Smooth muscle cell (in vitro differentiated cells): ENCODE measurements at regions not wholly inside any gene's neighbourhood (a gene's known extent, or its start where the extent isn't known, plus 50 kb on each side); places are given as distances from the start of the nearest gene placed in this dataset.

Experiments
- DNase-seq: peaks from one replicate; lab custom pipeline; 2025; ENCODE audit not compliant: unreplicated experiment; lab: John Stamatoyannopoulos, UW
- H2AFZ ChIP-seq: fragments of 200-600 bp; sonication (generic); 2 replicates; pipeline ENCODE4 v1.6.0; 2016; ENCODE audit warnings: antibody characterized with exemption, low read depth, mild to moderate bottlenecking
- H3F3A ChIP-seq: fragments of 200-600 bp; sonication (generic); 2 replicates; pipeline ENCODE4 v1.6.0; 2017; ENCODE audit warnings: antibody characterized with exemption, low read depth
- H3K27ac ChIP-seq: fragments of 200-600 bp; sonication (generic); 2 replicates; pipeline ENCODE4 v1.5.1; 2016; ENCODE audit warnings: low read depth, mild to moderate bottlenecking
- H3K27me3 ChIP-seq: fragments of 200-600 bp; sonication (generic); 2 replicates; pipeline ENCODE4 v1.6.1; 2016; ENCODE audit warnings: low read depth, mild to moderate bottlenecking
- H3K36me3 ChIP-seq: fragments of 200-600 bp; sonication (generic); 2 replicates; pipeline ENCODE4 v1.5.1; 2016; ENCODE audit warnings: low read depth
- H3K4me1 ChIP-seq: fragments of 200-600 bp; sonication (generic); 2 replicates; pipeline ENCODE4 v1.5.1; 2016; ENCODE audit warnings: low read depth
- H3K4me2 ChIP-seq: fragments of 200-600 bp; sonication (generic); 2 replicates; pipeline ENCODE4 v1.6.0; 2016; ENCODE audit warnings: mild to moderate bottlenecking
- H3K4me3 ChIP-seq: fragments of 200-600 bp; sonication (generic); 2 replicates; pipeline ENCODE4 v1.5.1; 2016; ENCODE audit warnings: mild to moderate bottlenecking
- H3K79me2 ChIP-seq: fragments of 200-600 bp; sonication (generic); 2 replicates; pipeline ENCODE4 v1.6.0; 2016; ENCODE audit warnings: low read depth, mild to moderate bottlenecking
- H3K9ac ChIP-seq: fragments of 200-600 bp; sonication (generic); 2 replicates; pipeline ENCODE4 v1.6.0; 2016; ENCODE audit warnings: low read depth
- H3K9me3 ChIP-seq: fragments of 200-600 bp; sonication (generic); replicated peaks from 2 replicates; pipeline ENCODE4 v1.5.1; 2016; ENCODE audit warnings: low read depth
- H4K20me1 ChIP-seq: fragments of 200-600 bp; sonication (generic); 2 replicates; pipeline ENCODE4 v1.6.0; 2016; ENCODE audit warnings: low read depth
- CTCF ChIP-seq: fragments of 200-600 bp; sonication (generic); IDR thresholded peaks from 2 replicates; pipeline ENCODE4 v1.5.1; 2017; ENCODE audit warnings: borderline replicate concordance, mild to moderate bottlenecking, antibody characterized with exemption; ENCODE audit not compliant: insufficient read depth, poor library complexity, severe bottlenecking
- WGBS: methylation state at CpG from one replicate; pipeline ENCODE4 v1.1.7; 2016; ENCODE audit warnings: low lambda C conversion rate; 5-methylcytosine and 5-hydroxymethylcytosine counted together

GRCh38 chr12:29030006-29030405 lies 119.1 kb upstream of the FAR2 start:
- H3K9me3 ChIP-seq: no peaks in the 10 kb centered on the region
- H3K27me3 ChIP-seq: no peaks in the 10 kb centered on the region
- no peak overlapping the region for H3K9ac ChIP-seq
- no peaks in the 10 kb centered on the region for H3K4me1 ChIP-seq
- H4K20me1 ChIP-seq: no peaks in the 10 kb centered on the region
- no peak overlapping the region for H3K4me2 ChIP-seq
- 46% methylated on average over 1 of the region's 1 CpG for WGBS
- no peaks in the 10 kb centered on the region for H3F3A ChIP-seq
- TF ChIP-seq CTCF: no peak
- H3K36me3 ChIP-seq: no peaks in the 10 kb centered on the region
- no peak overlapping the region for H2AFZ ChIP-seq
- DNase-seq: no peak
- no peak overlapping the region for H3K4me3 ChIP-seq
- no peak overlapping the region for H3K27ac ChIP-seq
- H3K79me2 ChIP-seq: no peaks in the 10 kb centered on the region

GRCh38 chr12:29032446-29032845 lies 116.6 kb upstream of the FAR2 start:
- no peak overlapping the region for H3K4me3 ChIP-seq
- H3F3A ChIP-seq: no peaks in the 10 kb centered on the region
- no peak for DNase-seq
- TF ChIP-seq CTCF: no peak
- no peak overlapping the region for H2AFZ ChIP-seq
- 84% methylated on average over 2 of the region's 2 CpGs for WGBS
- no peak overlapping the region for H3K9ac ChIP-seq
- H3K4me2 ChIP-seq: no peak overlapping the region
- H3K27ac ChIP-seq: no peak overlapping the region
- no peaks in the 10 kb centered on the region for H4K20me1 ChIP-seq
- H3K36me3 ChIP-seq: no peaks in the 10 kb centered on the region
- H3K4me1 ChIP-seq: no peaks in the 10 kb centered on the region
- H3K9me3 ChIP-seq: no peaks in the 10 kb centered on the region
- no peaks in the 10 kb centered on the region for H3K79me2 ChIP-seq
- H3K27me3 ChIP-seq: no peaks in the 10 kb centered on the region

- H3K9me3 ChIP-seq: no peaks in the 10 kb centered on the region
- peaks cover 4% of the 10 kb centered on the region for H3F3A ChIP-seq
- no peaks in the 10 kb centered on the region for H4K20me1 ChIP-seq
- no peak for DNase-seq
- H3K79me2 ChIP-seq: no peaks in the 10 kb centered on the region
- WGBS: 98% methylated on average over 2 of the region's 2 CpGs
- no peak overlapping the region for H3K4me2 ChIP-seq
- H3K4me3 ChIP-seq: no peak overlapping the region
- TF ChIP-seq CTCF: no peak
- H3K4me1 ChIP-seq: peaks cover 2% of the 10 kb centered on the region
- H3K27me3 ChIP-seq: no peaks in the 10 kb centered on the region
- H3K27ac ChIP-seq: no peak overlapping the region
- no peak overlapping the region for H2AFZ ChIP-seq
- no peak overlapping the region for H3K9ac ChIP-seq
- no peaks in the 10 kb centered on the region for H3K36me3 ChIP-seq
Observed at GRCh38 chr12:29033519-29033918, 115.6 kb upstream of the FAR2 start.

- Histone ChIP-seq H3K4me1 (peaks cover 10% of the 10 kb centered on the region), H3F3A (peaks cover 11% of the 10 kb centered on the region), H3K4me3 (no peak overlapping the region), H3K4me2 (no peak overlapping the region), H3K27ac (no peak overlapping the region), H3K9me3 (no peaks in the 10 kb centered on the region), H3K79me2 (no peaks in the 10 kb centered on the region), H3K27me3 (no peaks in the 10 kb centered on the region), H4K20me1 (no peaks in the 10 kb centered on the region), H3K9ac (no peak overlapping the region), H3K36me3 (no peaks in the 10 kb centered on the region), H2AFZ (no peak overlapping the region)
- TF ChIP-seq CTCF: no peak
- 91% methylated on average over 1 of the region's 1 CpG for WGBS
- no peak for DNase-seq
Observed at GRCh38 chr12:29035112-29035511, 114.0 kb upstream of the FAR2 start.
